ENCODE measurements at regions not wholly inside any gene's neighbourhood (a gene's known extent, or its start where the extent isn't known, plus 50 kb on each side); places are given as distances from the start of the nearest gene placed in this dataset.

DNA sequence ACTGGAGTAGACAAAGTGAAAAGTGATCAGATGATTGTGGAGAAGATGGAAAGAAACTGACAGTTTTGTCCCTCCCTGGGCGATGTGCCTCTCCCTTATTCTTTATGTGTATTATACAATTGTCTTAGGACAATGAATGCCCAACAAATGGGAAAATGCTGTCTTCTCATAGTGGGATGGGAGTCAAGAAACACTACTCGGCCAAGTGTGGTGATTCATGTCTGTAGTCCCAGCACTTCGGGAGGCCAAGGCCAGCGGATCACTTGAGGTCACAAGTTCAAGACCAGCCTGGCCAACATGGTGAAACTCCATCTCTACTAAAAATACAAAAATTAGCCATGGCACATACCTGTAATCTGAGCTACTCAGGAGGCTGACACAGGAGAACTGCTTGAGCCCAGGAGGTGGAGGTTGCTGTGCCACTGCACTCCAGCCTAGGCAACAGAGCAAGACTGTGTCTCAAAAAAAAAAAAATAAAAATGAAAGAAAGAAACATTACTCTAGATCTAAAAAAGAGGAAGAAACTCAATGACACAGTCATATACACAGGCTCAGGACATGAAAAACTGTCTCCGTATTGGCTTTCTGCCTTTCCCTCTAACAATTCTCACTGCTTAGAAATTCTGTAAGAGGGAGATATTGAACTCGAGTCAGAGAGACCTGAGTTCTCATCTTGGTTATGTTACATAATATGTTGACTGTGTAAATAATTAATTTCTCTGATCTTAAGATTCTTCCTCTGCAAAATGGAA, 67.9 kb upstream of the TARS1 start:
- TF ChIP-seq, protein P1, sequence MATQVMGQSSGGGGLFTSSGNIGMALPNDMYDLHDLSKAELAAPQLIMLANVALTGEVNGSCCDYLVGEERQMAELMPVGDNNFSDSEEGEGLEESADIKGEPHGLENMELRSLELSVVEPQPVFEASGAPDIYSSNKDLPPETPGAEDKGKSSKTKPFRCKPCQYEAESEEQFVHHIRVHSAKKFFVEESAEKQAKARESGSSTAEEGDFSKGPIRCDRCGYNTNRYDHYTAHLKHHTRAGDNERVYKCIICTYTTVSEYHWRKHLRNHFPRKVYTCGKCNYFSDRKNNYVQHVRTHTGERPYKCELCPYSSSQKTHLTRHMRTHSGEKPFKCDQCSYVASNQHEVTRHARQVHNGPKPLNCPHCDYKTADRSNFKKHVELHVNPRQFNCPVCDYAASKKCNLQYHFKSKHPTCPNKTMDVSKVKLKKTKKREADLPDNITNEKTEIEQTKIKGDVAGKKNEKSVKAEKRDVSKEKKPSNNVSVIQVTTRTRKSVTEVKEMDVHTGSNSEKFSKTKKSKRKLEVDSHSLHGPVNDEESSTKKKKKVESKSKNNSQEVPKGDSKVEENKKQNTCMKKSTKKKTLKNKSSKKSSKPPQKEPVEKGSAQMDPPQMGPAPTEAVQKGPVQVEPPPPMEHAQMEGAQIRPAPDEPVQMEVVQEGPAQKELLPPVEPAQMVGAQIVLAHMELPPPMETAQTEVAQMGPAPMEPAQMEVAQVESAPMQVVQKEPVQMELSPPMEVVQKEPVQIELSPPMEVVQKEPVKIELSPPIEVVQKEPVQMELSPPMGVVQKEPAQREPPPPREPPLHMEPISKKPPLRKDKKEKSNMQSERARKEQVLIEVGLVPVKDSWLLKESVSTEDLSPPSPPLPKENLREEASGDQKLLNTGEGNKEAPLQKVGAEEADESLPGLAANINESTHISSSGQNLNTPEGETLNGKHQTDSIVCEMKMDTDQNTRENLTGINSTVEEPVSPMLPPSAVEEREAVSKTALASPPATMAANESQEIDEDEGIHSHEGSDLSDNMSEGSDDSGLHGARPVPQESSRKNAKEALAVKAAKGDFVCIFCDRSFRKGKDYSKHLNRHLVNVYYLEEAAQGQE (IDR thresholded peaks at IDR 0.05; ENCODE audit: borderline replicate concordance), result no peak
- TF ChIP-seq RAD21 (conservative IDR thresholded peaks at IDR 0.05), result no peak
- TF ChIP-seq EZH2 (IDR thresholded peaks at IDR 0.05; ENCODE audit: borderline replicate concordance, insufficient read depth, low read length, poor library complexity, severe bottlenecking), result no peak
- TF ChIP-seq SMC3 (conservative IDR thresholded peaks at IDR 0.05; ENCODE audit: poor library complexity), result no peak
- no peak for TF ChIP-seq EP300 (conservative IDR thresholded peaks at IDR 0.05; ENCODE audit: poor library complexity, severe bottlenecking)
- TF ChIP-seq POLR2AphosphoS5 (IDR thresholded peaks at IDR 0.05), result no peak
- TF ChIP-seq, protein P2, sequence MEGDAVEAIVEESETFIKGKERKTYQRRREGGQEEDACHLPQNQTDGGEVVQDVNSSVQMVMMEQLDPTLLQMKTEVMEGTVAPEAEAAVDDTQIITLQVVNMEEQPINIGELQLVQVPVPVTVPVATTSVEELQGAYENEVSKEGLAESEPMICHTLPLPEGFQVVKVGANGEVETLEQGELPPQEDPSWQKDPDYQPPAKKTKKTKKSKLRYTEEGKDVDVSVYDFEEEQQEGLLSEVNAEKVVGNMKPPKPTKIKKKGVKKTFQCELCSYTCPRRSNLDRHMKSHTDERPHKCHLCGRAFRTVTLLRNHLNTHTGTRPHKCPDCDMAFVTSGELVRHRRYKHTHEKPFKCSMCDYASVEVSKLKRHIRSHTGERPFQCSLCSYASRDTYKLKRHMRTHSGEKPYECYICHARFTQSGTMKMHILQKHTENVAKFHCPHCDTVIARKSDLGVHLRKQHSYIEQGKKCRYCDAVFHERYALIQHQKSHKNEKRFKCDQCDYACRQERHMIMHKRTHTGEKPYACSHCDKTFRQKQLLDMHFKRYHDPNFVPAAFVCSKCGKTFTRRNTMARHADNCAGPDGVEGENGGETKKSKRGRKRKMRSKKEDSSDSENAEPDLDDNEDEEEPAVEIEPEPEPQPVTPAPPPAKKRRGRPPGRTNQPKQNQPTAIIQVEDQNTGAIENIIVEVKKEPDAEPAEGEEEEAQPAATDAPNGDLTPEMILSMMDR (IDR thresholded peaks at IDR 0.05; ENCODE audit: poor library complexity, severe bottlenecking), result no peak
- no peak for TF ChIP-seq MXI1 (conservative IDR thresholded peaks at IDR 0.05; ENCODE audit: poor library complexity, severe bottlenecking)
- no peak for TF ChIP-seq TAF1 (IDR thresholded peaks at IDR 0.05; ENCODE audit: low read depth)

DNA sequence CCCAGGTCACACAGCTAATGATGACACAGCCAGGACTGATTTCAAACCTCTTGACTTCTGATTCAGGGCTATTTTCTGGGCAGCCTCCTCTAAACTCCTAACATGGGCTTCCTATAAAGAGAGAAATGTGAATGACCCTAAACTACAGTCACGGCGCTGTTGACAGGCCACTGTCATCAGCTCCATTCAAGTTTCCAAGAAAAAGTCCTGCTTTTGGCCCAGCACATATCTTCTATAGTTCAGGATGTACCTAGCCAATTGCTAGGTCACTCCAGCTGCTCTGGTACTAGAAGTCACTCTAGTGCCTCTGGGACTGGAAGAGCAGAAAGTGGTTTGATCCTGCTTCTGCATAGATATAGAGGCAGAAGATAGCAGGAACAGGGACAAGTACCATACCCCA, 64.9 kb upstream of the TARS1 start:
- Histone ChIP-seq H3F3A (ENCODE audit: insufficient read depth, low read length, poor library complexity, severe bottlenecking) (no peaks in the 10 kb centered on the region), H3K9ac (ENCODE audit: low read length) (no peak overlapping the region), H3K79me2 (replicated peaks; ENCODE audit: insufficient read depth, low read length) (no peaks in the 10 kb centered on the region), H3K4me3 (ENCODE audit: low read length) (no peak overlapping the region), H3K9me2 (ENCODE audit: insufficient read depth, low read length) (no peaks in the 10 kb centered on the region), H4K20me1 (ENCODE audit: insufficient read depth) (no peaks in the 10 kb centered on the region), H3K4me2 (ENCODE audit: low read length) (no peak overlapping the region), H3K36me3 (ENCODE audit: insufficient read depth, low read length) (no peaks in the 10 kb centered on the region), H2AFZ (ENCODE audit: low read depth, low read length) (no peak overlapping the region), H3K27ac (ENCODE audit: low read length) (no peak overlapping the region), H3K27me3 (ENCODE audit: insufficient read depth, low read depth, low read length) (no peaks in the 10 kb centered on the region), H3K9me3 (ENCODE audit: low read length) (no peaks in the 10 kb centered on the region)
- TF ChIP-seq, protein P2 (IDR thresholded peaks at IDR 0.05; ENCODE audit: poor library complexity, severe bottlenecking), result no peak
- no peak for TF ChIP-seq TAF1 (IDR thresholded peaks at IDR 0.05; ENCODE audit: low read depth)
- TF ChIP-seq POLR2AphosphoS5 (IDR thresholded peaks at IDR 0.05), result no peak
- no peak for TF ChIP-seq EZH2 (IDR thresholded peaks at IDR 0.05; ENCODE audit: borderline replicate concordance, insufficient read depth, low read length, poor library complexity, severe bottlenecking)
- no peak for TF ChIP-seq RAD21 (conservative IDR thresholded peaks at IDR 0.05)
- TF ChIP-seq, protein P1 (IDR thresholded peaks at IDR 0.05; ENCODE audit: borderline replicate concordance), result no peak
- no peak for TF ChIP-seq MXI1 (conservative IDR thresholded peaks at IDR 0.05; ENCODE audit: poor library complexity, severe bottlenecking)
- TF ChIP-seq SMC3 (conservative IDR thresholded peaks at IDR 0.05; ENCODE audit: poor library complexity), result no peak
- TF ChIP-seq EP300 (conservative IDR thresholded peaks at IDR 0.05; ENCODE audit: poor library complexity, severe bottlenecking), result no peak

More for the DNA sequence above, 67.9 kb upstream of the TARS1 start:
- H4K20me1 ChIP-seq (ENCODE audit: insufficient read depth), result no peaks in the 10 kb centered on the region
- no peaks in the 10 kb centered on the region for H3K27me3 ChIP-seq (ENCODE audit: insufficient read depth, low read depth, low read length)
- H3K27ac ChIP-seq (ENCODE audit: low read length), result no peak overlapping the region
- no peaks in the 10 kb centered on the region for H3K79me2 ChIP-seq (replicated peaks; ENCODE audit: insufficient read depth, low read length)
- H3K4me3 ChIP-seq (ENCODE audit: low read length), result no peak overlapping the region
- H3F3A ChIP-seq (ENCODE audit: insufficient read depth, low read length, poor library complexity, severe bottlenecking), result no peaks in the 10 kb centered on the region
- no peak overlapping the region for H3K9ac ChIP-seq (ENCODE audit: low read length)
- no peaks in the 10 kb centered on the region for H3K36me3 ChIP-seq (ENCODE audit: insufficient read depth, low read length)
- H3K9me2 ChIP-seq (ENCODE audit: insufficient read depth, low read length), result no peaks in the 10 kb centered on the region
- no peaks in the 10 kb centered on the region for H3K9me3 ChIP-seq (ENCODE audit: low read length)
- H2AFZ ChIP-seq (ENCODE audit: low read depth, low read length), result no peak overlapping the region
- H3K4me2 ChIP-seq (ENCODE audit: low read length), result no peak overlapping the region

All from neural cell (in vitro differentiated cells).